ENCODE measurements at regions not wholly inside any gene's neighbourhood (a gene's known extent, or its start where the extent isn't known, plus 50 kb on each side); places are given as distances from the start of the nearest gene placed in this dataset.
A peak's percentile ranks its signal among the peaks of the same experiment; 100 is the strongest.
"Not testable (repeated sequence)": the region's sequence is repeated elsewhere in the genome, so short reads cannot be mapped to it uniquely, and the experiment has no call there.

DNA sequence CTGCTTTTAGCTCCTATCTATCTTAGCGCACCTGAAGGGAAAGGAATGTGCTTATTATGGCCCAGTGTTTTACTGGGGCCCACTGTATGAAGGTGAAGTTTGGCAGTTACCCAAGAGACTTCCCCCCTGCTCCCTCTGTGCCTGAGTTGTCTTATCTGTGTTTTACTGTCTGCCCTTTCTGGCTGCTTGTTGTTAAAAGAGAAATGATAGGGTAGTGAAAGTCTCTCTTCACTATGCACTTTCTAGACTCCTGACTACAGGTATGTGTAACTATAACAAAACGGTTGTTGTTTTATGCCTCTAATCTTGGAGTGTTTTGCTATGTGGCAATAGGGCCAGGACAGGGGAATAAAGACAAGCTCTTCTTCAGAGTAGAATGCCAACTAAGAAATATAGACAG is 326.9 kb downstream of the KIF20B start:
- no peak for DNase-seq (ENCODE audit: low read depth in 2 of 2)

DNA sequence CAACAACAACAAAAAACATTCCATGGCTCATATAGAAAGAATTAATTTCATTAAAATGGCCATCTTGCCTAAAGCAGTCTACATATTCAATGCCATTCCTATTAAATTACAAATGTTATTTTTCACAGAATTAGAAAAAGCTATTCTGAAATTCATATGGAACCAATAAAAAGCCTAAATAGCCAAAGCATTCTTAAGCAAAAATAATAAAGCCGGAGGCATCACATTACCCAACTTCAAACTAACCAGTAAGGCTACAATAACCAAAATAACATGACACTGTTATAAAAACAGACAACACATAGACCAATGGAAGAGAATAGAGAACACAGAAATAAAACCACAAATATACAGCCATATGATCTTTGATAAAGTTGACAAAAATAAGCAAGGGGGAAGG is 330.4 kb downstream of the KIF20B start:
- no peak for DNase-seq (ENCODE audit: low read depth in 2 of 2)

DNA sequence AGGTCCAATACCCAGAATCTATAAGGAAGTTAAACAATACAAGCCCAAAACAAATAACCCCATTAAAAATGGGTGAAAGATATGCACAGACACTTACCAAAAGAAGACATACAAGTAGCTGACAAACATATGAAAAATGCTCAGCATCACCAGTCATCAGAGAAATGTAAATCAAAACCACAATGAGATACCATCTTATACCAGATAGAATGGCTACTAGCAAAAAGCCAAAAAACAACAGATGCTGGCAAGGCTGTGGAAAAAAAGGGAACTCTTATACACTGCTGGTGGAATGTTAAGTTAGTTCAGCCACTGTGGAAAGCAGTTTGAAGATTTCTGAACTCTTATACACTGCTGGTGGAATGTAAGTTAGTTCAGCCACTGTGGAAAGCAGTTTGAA is 331.1 kb downstream of the KIF20B start:
- no peak for DNase-seq (ENCODE audit: low read depth in 2 of 2)

DNA sequence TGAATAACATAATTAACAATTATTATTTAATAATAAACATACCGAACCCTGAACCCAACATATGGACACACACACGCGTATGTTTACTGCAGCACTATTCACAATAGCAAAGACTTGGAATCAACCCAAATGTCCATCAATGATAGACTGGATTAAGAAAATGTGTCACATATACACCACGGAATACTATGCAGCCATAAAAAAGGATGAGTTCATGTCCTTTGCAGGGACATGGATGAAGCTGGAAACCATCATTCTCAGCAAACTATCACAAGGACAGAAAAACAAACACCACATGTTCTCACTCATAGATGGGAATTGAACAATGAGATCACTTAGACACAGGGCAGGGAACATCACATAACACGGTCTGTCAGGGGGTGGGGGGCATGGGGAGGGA is 333.5 kb downstream of the KIF20B start:
- not testable (repeated sequence) for DNase-seq (ENCODE audit: low read depth in 2 of 2)

DNA sequence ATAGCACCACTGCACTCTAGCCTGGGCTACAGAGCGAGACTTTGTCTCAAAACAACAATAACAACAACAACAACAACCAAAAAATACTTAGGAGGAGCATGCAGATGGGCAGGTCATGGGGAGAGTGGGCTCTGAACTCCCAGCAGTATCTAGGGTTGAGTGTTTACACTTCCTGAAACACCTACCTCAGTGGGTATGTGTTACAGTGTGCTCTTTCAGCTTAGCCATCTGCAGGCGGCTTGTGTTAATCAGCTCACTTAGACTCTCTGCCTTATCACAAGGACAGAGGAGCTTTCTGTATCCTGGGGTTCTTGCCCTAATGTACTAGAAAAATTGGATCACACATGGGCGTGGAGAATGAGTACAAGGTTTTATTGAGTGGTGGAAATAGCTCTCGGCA is 340.2 kb downstream of the KIF20B start:
- DNase-seq (ENCODE audit: low read depth in 2 of 2) = no peak

DNA sequence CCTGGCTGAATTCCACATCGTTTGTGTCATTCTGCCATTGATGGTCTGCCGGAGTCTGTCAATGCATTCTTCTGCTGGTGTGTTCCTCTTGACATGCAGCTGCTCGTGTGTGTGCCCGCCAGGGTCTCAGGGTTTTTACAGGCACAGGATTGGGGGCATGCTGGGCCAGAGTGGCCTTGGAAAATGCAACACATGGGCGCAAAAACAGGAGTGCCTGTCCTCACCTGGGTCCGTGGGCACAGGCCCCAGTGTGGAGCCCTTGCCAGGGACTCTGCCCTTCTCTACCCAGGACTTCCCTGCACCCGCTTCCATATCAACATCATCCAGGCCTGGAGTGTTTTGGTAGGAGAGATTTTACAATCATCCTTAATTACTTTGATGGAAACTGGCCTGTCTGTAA is 340.7 kb downstream of the KIF20B start:
- DNase-seq (ENCODE audit: low read depth in 2 of 2) = no peak

DNA sequence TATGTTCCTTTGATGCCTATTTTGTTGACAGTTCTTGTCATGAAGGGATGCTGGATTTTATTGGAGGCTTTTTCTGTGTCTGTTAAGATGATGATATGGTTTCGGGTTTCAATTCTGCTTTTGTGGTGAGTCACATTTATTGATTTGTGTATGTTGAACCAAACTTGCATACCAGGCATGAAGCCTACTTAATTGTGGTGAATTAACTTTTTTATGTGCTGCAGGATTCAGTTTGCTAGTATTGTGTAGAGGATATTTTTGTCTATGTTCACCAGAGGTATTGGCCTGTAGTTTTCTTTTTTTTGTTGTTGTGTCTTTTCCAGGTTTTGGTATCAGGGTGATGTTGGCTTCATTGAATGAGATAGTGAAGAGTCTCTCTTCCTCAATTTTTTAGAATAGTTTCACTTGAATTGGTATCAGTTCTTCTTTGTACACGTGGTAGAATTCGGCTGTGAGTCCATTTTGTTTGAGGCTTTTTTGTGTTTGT is 345.9 kb downstream of the KIF20B start:
- no peak for DNase-seq (ENCODE audit: low read depth in 2 of 2)

DNA sequence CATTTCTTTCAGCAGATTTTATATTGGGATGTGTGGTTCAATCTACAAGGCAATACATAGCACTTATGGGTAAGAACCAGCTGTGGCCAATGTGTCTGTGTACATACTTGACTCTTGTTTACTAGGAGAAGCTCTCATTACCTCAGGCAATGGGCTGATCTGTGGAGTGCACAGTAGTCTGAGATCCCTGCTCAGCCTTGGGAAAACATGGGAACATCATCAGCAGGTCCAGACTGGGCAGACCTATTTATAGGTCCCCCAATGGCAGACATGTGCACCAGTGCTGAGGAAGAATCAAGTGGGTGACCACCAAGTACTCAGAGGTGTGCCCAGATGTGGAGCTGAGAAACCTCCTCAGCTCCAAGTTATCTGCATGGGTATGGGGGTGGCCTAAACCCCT is 349.7 kb downstream of the KIF20B start:
- no peak for DNase-seq (ENCODE audit: low read depth in 2 of 2)

DNA sequence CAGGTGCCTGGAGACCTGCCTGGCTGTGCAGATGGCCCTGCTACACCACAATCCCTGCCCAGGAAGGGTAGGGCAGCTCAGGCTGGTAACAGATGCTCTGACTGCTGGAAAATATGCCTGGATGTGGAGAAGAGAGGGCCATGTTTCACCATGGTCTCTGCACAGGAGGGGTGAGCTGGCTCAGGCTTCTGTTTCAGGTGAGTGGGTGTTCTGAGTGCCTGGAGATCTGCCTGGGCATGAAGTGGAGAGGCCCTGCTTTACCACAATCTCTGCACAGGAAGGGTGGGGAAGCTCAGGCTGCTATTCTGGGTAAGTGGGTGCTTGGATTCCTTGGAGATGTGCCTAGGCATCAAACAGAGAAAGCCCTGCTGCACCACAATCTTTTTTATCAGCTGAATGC is 350.1 kb downstream of the KIF20B start:
- no peak for DNase-seq (ENCODE audit: low read depth in 2 of 2)

DNA sequence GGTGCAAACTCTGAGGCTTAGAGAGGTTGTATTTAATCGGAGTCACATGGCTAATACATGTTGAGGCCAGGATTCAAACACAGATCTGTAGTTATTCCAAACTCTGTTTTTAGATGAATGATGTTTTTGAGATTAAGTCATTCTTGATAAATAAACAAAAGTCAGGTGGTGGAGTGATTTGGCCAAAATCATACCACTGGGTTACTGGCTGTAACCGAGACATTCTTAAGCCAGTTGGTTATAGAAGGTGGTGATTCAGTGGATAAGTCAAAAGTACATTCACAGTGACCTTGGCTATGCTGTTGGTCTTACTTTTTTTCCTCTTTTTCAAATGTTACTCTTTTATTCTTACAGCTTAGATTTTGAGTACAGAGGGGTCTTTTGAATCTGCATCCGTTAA is 361.4 kb downstream of the KIF20B start:
- no peak for DNase-seq (ENCODE audit: low read depth in 2 of 2)

DNA sequence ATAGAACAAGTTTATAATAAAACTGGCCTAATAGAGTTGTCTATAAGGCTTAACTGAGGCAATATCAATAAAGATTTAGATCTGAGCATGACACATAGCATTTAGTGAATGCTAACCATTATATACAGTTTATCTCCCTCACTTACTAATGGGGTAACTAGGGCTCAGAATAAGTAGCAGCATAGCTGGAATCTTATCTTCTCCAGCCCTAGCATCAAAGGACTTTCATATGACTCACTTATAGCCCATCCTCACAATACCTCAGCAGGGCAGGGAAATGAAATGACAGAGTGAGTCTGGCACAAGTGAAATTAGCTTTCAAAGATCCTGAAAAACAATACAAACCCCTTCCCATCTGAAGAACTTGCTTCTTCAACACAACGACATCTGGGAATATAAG is 362.9 kb downstream of the KIF20B start:
- DNase-seq (ENCODE audit: low read depth in 2 of 2) = no peak

DNA sequence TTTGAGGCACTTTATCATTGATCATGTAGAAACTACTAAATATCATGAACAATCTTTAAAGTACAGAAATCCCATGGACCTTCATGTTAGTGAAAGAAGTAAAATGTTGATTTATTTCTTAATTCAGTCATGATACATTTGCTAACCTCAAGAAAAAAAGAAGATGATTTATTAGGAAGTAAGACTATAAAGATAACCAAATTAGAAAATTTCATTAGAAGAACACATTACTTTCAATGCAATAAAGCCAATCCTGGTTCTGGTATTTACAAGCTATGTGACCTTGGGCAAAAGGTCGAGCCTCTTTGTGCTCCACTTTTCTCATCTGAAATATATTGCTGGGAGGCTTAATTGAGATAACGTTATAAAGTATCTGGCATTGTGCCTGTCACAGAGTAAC is 365.0 kb downstream of the KIF20B start:
- no peak for DNase-seq (ENCODE audit: low read depth in 2 of 2)

DNA sequence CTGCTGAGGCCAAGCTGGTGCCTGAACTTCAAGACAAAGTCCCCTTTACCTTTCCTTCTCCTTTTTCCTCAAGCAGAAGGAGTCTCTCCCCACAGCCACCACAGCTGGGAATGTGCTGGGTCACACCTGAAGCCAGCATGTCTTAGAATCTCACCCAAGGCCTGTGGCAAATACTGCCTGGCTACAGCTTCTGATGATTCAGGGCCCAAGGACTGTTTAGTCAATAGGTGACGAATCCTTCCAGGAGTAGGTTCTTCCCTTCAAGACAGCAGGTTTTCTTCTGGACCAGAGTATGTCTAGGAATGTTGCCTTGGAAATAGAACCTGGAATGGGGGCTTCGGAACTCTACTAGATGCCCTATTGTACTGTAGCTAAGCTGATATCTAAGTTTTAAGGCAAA is 374.6 kb downstream of the KIF20B start:
- DNase-seq (ENCODE audit: low read depth in 2 of 2) = no peak

DNA sequence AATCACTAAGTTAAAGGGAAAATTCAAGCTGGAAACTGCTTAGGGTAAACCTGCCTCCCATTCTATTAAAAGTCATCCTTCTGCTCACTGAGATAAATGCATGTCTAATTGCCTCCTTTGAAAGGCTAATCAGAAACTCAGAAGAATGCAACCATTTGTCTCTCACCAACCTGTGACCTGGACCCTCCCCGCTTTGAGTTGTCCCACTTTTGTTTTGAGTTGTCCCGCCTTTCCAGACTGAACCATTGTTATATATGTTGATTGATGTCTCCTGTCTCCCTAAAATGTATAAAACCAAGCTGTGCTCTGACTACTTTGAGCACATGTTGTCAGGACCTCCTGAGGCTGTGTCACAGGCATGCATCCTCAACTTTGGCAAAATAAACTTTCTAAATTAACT is 378.4 kb downstream of the KIF20B start:
- DNase-seq (ENCODE audit: low read depth in 2 of 2) = no peak

DNA sequence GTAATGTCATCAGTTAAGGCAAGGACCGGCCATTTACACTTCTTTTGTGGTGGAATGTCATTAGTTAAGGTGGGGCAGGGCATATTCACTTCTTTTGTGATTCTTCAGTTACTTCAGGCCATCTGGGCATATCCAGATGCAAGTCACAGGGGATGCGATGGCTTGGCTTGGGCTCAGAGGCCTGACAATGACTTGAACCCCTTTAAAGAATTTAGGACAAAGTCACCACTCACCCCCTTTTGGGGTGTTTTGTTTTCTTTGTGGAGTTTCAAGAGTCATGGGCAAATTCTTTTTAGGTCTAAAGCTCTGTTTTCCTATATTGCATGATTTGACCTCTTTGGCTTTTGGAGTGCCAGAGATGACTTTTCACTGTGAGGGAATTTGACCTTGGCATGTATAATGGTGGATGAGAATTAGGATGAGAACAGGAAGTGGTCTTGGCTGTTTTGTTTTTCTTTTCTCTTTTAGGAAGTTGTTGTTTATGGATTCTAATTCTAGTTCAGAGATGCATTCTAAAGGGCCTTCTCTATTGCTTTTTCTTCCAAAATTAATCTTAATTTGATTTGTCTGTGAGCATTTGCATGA is 385.3 kb downstream of the KIF20B start:
- not testable (repeated sequence) for DNase-seq (ENCODE audit: low read depth in 2 of 2)

DNA sequence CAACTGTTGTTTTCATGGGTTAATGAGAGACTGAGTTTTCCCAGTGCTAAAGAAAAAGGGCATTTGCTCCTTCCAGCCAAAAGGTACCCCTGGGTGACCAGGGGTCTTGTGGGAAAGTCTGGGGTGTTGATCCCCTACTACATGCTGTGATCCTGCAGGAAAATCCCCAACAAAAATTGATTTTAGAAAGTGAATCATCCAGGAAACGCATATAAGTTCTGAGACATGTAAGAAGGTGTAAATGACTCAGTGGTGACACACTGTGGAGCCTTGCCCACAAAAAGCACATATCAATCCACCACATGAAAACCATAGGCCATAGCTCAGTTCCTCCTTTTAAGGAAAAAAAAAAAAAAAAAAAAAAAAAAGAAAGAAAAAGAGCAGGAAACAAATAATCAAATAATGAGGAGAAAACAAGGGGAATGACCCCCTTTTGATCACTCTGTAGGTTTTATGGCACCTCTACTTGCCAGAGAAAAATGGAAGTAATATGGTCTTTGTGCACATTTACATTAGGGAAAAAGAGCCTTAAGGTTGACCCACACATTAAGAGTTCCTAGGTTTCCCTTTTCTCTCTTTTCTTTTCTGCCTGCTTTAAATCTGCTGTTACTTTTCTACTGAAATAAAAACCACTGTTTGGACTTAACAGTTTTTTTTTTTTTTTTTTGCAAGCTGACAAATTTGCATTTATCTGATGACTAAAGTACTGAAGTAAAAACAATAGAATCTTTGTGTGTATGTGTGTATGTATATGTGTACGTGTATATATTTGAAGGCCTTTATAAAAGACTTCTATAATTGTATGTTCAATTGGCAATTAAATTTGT is 386.0 kb downstream of the KIF20B start:
- DNase-seq (ENCODE audit: low read depth in 2 of 2) = peak in 1 of 2 donors; percentile 2

DNA sequence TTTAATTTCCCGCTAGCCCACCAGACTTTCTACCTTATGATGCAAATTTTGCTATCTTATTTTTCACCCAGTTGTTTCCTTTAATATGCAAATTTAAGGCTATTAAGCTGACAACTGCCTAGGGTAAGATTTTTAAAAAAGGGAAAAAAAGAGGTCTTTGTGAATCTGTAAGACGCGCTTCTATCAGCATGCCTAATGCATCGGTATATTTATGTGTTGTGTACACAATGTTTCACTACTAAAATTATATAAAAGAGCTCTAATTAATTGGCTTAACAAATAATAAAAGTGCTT is 386.6 kb downstream of the KIF20B start:
- no peak for DNase-seq (ENCODE audit: low read depth in 2 of 2)

DNA sequence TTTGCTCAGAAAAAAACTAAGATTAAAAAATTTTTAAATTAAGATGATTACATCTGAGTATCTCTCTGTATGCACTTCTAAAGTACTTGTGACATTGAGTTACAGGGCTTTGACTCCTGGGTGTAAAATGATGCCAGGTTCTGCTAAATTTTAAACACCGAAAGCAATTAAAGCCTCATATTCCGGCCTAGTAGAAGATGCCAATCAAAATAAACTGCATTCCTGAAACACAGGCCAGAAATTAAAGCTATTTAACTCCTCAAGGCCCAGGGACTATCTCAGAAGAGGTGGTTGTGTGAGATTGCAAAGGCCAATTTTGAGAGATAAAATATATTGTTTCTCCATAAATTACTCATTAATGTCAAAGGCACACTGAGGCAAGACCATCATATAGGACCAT is 388.3 kb downstream of the KIF20B start:
- no peak for DNase-seq (ENCODE audit: low read depth in 2 of 2)

DNA sequence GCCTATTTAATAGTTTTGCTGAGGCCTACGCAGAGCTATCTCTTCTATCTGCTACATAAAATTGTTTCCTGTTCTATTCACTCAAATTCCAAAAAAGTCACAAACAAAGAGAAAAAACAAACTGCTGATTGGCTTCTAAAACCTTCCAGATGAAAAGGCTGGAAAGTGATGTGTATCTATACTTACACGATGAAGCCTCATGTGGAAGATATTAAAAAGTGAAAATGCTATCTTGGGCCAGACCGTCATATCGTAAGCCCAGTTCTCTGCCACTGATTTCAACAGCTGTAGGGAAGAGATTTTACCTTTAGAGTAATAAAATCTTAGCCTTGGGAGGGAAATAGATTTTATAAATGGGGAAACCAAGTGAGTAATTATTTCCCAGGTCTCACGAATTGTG is 394.8 kb downstream of the KIF20B start:
- no peak for DNase-seq (ENCODE audit: low read depth in 2 of 2)

DNA sequence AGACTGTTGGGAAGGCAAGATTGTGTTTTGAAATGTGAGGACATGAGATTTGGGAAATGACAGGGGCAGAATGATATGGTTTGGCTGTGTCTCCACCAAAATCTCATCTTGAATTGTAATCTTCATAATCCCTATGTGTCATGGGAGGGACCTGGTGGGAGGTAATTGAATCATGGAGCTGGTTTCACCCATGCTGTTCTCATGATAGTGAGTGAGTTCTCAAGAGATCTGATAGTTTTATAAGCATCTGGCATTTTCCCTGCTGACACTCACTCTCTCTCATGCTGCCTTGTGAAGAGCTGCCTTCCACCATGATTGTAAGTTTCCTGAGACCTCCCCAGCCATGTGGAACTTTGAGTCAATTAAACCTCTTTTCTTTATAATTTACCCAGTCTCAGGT is 406.2 kb downstream of the KIF20B start:
- not testable (repeated sequence) for DNase-seq (ENCODE audit: low read depth in 2 of 2)

DNA sequence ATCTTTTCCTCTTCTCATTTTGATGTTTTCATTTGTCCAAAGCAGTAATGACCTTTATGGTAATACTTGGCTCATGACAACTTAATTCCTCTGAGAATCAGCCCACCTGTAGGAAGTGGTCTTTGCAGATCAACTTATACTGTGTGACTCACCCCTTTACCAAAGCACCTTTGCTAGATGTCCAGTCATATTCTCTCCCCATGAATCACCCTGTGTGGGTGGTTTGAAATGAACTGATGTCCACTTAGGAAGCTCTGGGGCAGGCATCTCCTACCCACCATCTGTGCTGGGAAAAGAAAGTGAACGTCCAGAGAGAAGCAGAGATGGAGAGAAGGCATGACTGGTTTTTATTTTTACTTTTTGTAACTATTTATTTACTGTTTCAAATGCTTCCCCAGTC is 410.3 kb downstream of the KIF20B start:
- no peak for DNase-seq (ENCODE audit: low read depth in 2 of 2)

DNA sequence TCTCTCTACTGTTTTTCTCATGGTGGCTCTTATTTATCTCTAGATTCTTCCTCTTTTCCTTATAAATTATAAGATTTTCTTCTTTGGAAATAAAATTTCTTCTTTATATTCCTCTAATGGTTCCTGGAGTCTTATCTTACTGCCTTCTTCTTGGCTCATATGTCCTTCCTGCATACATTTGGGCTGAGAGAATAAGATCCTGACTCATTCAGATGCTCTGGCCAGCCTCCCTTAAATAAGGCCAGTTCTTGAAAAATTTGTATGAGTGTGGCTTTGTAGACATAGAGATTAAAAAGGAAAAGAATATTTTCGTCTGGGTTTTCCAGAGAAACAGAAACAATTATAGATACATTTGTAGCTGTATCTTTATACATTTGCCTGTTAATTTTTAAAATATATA is 411.3 kb downstream of the KIF20B start:
- no peak for DNase-seq (ENCODE audit: low read depth in 2 of 2)

DNA sequence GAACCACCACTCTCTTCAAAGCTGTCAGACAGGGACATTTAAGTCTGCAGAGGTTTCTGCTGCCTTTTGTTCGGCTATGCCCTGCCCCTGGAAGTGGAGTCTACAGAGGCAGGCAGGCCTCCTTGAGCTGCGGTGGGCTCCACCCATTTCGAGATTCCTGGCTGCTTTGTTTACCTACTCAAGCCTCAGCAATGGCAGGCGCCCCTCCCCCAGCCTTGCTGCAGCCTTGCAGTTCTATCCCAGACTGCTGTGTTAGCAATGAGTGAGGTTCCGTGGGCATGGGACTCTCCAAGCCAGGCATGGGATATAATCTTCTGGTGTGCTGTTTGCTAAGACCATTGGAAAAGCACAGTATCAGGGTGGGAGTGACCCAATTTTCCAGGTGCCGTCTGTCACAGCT is 417.2 kb downstream of the KIF20B start:
- DNase-seq (ENCODE audit: low read depth in 2 of 2) = not testable (repeated sequence)
